ENCODE measurements at regions not wholly inside any gene's neighbourhood (a gene's known extent, or its start where the extent isn't known, plus 50 kb on each side); places are given as distances from the start of the nearest gene placed in this dataset.

GRCh38 chr4:175325230-175325629, 407.1 kb downstream of the ADAM29 start:
- TF ChIP-seq, protein P1, sequence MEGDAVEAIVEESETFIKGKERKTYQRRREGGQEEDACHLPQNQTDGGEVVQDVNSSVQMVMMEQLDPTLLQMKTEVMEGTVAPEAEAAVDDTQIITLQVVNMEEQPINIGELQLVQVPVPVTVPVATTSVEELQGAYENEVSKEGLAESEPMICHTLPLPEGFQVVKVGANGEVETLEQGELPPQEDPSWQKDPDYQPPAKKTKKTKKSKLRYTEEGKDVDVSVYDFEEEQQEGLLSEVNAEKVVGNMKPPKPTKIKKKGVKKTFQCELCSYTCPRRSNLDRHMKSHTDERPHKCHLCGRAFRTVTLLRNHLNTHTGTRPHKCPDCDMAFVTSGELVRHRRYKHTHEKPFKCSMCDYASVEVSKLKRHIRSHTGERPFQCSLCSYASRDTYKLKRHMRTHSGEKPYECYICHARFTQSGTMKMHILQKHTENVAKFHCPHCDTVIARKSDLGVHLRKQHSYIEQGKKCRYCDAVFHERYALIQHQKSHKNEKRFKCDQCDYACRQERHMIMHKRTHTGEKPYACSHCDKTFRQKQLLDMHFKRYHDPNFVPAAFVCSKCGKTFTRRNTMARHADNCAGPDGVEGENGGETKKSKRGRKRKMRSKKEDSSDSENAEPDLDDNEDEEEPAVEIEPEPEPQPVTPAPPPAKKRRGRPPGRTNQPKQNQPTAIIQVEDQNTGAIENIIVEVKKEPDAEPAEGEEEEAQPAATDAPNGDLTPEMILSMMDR (conservative IDR thresholded peaks at IDR 0.05 in 1 of 2, IDR thresholded peaks at IDR 0.05 in 1 of 2; ENCODE audit: extremely low read depth in 1 of 2, insufficient read depth in 1 of 2, low read depth in 1 of 2, low read length in 2 of 2) = no peak
- no peak for TF ChIP-seq EZH2 (IDR thresholded peaks at IDR 0.05; ENCODE audit: borderline replicate concordance, low read length)
